OCI-LY1 (cell line): ENCODE measurements at regions not wholly inside any gene's neighbourhood (a gene's known extent, or its start where the extent isn't known, plus 50 kb on each side); places are given as distances from the start of the nearest gene placed in this dataset.

ENCODE experiments used
- H2AFZ ChIP-seq: fragments of 200-600 bp; sonication (generic), shearing (Covaris generic); 2 replicates; pipeline ENCODE4 v1.6.0; 2014; ENCODE audit warnings: antibody characterized with exemption, mild to moderate bottlenecking, low read length
- H3F3A ChIP-seq: fragments of 200-600 bp; sonication (generic), shearing (Covaris generic); 2 replicates; pipeline ENCODE4 v1.6.0; 2014; ENCODE audit warnings: mild to moderate bottlenecking, antibody characterized with exemption, low read length, moderate library complexity; ENCODE audit not compliant: insufficient read depth
- H3K27ac ChIP-seq: fragments of 200-600 bp; sonication (generic); 2 replicates; pipeline ENCODE4 v1.5.1; 2014; ENCODE audit warnings: low read length, mixed run types, mild to moderate bottlenecking, low read depth; ENCODE audit not compliant: poor library complexity, severe bottlenecking
- H3K27me3 ChIP-seq: fragments of 200-600 bp; sonication (generic); 2 replicates; pipeline ENCODE4 v1.6.0; 2014; ENCODE audit warnings: antibody characterized with exemption, mild to moderate bottlenecking, low read length, moderate library complexity; ENCODE audit not compliant: insufficient read depth
- H3K36me3 ChIP-seq: fragments of 200-600 bp; sonication (generic); 2 replicates; pipeline ENCODE4 v1.6.1; 2014; ENCODE audit warnings: mild to moderate bottlenecking, antibody characterized with exemption, low read length, moderate library complexity, mixed read lengths; ENCODE audit not compliant: insufficient read depth
- H3K4me1 ChIP-seq: fragments of 200-600 bp; sonication (generic); 2 replicates; pipeline ENCODE4 v1.5.1; 2014; ENCODE audit warnings: mild to moderate bottlenecking, low read length, moderate library complexity; ENCODE audit not compliant: insufficient read depth, severe bottlenecking
- H3K4me2 ChIP-seq: fragments of 200-600 bp; sonication (generic), shearing (Covaris generic); 2 replicates; pipeline ENCODE4 v1.6.1; 2014; ENCODE audit warnings: low read length
- H3K4me3 ChIP-seq: fragments of 200-600 bp; sonication (generic); 2 replicates; pipeline ENCODE4 v1.5.1; 2014; ENCODE audit warnings: low read length, low read depth, mild to moderate bottlenecking, mixed read lengths; ENCODE audit not compliant: poor library complexity, severe bottlenecking
- H3K79me2 ChIP-seq: fragments of 200-600 bp; shearing (Covaris generic); 2 replicates; pipeline ENCODE4 v1.6.1; 2016; ENCODE audit warnings: mixed run types, low read length, mixed read lengths; ENCODE audit not compliant: insufficient read depth
- H3K9ac ChIP-seq: fragments of 200-600 bp; sonication (generic), shearing (Covaris generic); 2 replicates; pipeline ENCODE4 v1.6.1; 2014; ENCODE audit warnings: mild to moderate bottlenecking, low read length, mixed read lengths
- H3K9me2 ChIP-seq: fragments of 200-600 bp; sonication (generic), shearing (Covaris generic); 2 replicates; pipeline ENCODE4 v1.6.1; 2014; ENCODE audit warnings: low read depth, mild to moderate bottlenecking, low read length, mixed read lengths
- H3K9me3 ChIP-seq: fragments of 200-600 bp; shearing (Covaris generic); 2 replicates; pipeline ENCODE4 v1.6.1; 2014; ENCODE audit warnings: low read length, mixed read lengths
- H4K20me1 ChIP-seq: fragments of 200-600 bp; sonication (generic), shearing (Covaris generic); 2 replicates; pipeline ENCODE4 v1.6.0; 2016; ENCODE audit warnings: mild to moderate bottlenecking, low read length; ENCODE audit not compliant: insufficient read depth
- EZH2 ChIP-seq: fragments of 200-600 bp; sonication (generic), shearing (Covaris generic); IDR thresholded peaks from 2 replicates; pipeline ENCODE4 v1.8.0; 2017; ENCODE audit warnings: borderline replicate concordance, mixed run types, mild to moderate bottlenecking, antibody characterized with exemption, low read length, moderate library complexity, mixed read lengths
- TF ChIP-seq, protein P1 (sequence below): fragments of 200-600 bp; sonication (generic), shearing (Covaris generic); IDR thresholded peaks from 2 replicates; pipeline ENCODE4 v1.5.1; 2017; ENCODE audit warnings: mild to moderate bottlenecking, antibody characterized with exemption, low read length, moderate library complexity, mixed read lengths

DNA sequence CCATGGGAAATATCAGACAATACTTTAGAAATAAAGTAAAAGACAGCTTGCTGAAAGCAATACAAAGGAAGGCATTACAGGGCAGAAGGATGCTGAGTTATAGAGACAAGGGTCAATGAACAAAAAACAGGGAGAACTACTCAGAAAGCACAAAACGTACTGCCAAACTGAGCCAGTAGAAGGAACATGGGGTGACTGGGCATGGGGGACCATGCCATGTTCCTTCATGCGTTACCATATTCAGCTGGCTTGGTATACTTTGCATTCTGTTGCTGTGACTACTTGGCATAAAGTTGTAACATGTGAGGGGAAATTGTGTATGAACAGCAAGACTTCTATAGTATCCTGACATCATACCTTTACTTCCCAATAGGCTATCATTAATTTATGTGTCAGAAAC lies 358.6 kb upstream of the LYPLAL1 start:
- Histone ChIP-seq H3K4me1 (no peaks in the 10 kb centered on the region), H3K9me3 (no peaks in the 10 kb centered on the region), H3K9ac (no peak overlapping the region), H3K4me3 (no peak overlapping the region), H4K20me1 (no peaks in the 10 kb centered on the region), H3K27me3 (no peaks in the 10 kb centered on the region), H3K36me3 (no peaks in the 10 kb centered on the region), H3K9me2 (no peaks in the 10 kb centered on the region), H2AFZ (no peak overlapping the region), H3K27ac (no peak overlapping the region), H3F3A (no peaks in the 10 kb centered on the region), H3K79me2 (no peaks in the 10 kb centered on the region), H3K4me2 (no peak overlapping the region)
- no peak for TF ChIP-seq EZH2
- TF ChIP-seq, protein P1, sequence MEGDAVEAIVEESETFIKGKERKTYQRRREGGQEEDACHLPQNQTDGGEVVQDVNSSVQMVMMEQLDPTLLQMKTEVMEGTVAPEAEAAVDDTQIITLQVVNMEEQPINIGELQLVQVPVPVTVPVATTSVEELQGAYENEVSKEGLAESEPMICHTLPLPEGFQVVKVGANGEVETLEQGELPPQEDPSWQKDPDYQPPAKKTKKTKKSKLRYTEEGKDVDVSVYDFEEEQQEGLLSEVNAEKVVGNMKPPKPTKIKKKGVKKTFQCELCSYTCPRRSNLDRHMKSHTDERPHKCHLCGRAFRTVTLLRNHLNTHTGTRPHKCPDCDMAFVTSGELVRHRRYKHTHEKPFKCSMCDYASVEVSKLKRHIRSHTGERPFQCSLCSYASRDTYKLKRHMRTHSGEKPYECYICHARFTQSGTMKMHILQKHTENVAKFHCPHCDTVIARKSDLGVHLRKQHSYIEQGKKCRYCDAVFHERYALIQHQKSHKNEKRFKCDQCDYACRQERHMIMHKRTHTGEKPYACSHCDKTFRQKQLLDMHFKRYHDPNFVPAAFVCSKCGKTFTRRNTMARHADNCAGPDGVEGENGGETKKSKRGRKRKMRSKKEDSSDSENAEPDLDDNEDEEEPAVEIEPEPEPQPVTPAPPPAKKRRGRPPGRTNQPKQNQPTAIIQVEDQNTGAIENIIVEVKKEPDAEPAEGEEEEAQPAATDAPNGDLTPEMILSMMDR = no peak

DNA sequence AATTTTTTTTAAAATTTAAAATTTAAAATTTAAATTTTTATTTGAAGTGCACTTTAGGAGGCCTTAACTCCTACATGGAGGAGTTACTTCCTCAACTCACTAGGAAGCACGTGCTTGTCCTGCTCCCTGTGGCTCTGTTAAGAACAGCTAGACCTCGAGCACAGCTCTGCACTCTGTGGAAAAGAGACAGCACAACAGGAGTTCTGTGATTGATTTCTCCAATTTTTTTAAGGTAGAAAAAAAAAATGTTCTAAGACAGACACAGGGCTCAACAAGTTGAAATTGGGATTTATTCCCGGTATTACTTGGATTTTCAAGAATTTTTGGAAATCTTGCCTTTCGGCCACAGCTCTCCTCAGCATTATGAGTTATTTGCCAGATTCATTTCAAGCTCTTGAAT lies 356.6 kb upstream of the LYPLAL1 start:
- H3K9me2 ChIP-seq = no peaks in the 10 kb centered on the region
- no peak overlapping the region for H2AFZ ChIP-seq
- no peak overlapping the region for H3K4me3 ChIP-seq
- no peak overlapping the region for H3K9ac ChIP-seq
- H3K4me1 ChIP-seq = no peaks in the 10 kb centered on the region
- TF ChIP-seq, protein P1 = no peak
- TF ChIP-seq EZH2 = no peak
- H3K27me3 ChIP-seq = no peaks in the 10 kb centered on the region
- H3K27ac ChIP-seq = no peak overlapping the region
- H3K36me3 ChIP-seq = no peaks in the 10 kb centered on the region
- H3K9me3 ChIP-seq = no peaks in the 10 kb centered on the region
- H3K79me2 ChIP-seq = no peaks in the 10 kb centered on the region
- no peaks in the 10 kb centered on the region for H4K20me1 ChIP-seq
- H3F3A ChIP-seq = no peaks in the 10 kb centered on the region
- no peak overlapping the region for H3K4me2 ChIP-seq

DNA sequence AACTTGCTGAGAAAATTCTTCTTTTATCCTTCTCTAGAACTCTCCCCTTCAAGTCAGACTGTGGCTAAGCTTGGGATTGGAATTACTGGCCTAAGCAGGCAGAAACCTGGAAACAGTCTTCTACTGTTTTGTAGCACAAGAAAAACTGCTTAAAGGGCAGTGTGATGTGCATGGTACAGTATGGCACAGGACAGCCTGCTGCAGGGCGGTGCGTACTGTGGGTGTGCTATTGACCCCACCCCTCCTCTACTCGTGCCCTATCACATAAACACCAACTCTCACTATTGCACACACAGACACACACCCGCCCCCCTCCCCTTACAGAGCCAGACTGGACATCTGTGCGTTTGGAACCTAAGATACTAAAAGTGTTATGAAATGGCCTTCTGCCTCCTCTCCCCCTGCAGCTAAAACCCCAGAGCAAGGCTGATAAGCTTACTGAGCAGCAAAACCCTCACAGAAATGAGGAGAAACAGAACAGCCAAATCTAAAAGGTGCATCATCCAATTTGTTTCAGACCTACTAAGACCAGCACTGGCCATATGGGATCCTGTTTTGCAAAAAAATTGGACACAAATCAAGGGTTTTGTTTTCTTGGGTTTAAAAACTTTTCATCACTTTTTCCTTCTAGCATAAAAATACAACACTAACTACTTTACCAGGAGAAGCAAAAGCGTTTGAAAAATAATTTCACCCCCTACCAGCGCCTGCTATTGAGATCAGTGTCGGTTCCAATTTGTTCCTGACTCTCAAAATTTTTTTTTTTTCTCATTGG lies 355.8 kb upstream of the LYPLAL1 start:
- H3K27ac ChIP-seq = no peak overlapping the region
- H3K27me3 ChIP-seq = no peaks in the 10 kb centered on the region
- no peaks in the 10 kb centered on the region for H4K20me1 ChIP-seq
- no peak overlapping the region for H3K4me2 ChIP-seq
- H3K9me2 ChIP-seq = no peaks in the 10 kb centered on the region
- no peak overlapping the region for H3K9ac ChIP-seq
- no peaks in the 10 kb centered on the region for H3K4me1 ChIP-seq
- H3F3A ChIP-seq = no peaks in the 10 kb centered on the region
- no peaks in the 10 kb centered on the region for H3K9me3 ChIP-seq
- H3K4me3 ChIP-seq = no peak overlapping the region
- no peaks in the 10 kb centered on the region for H3K79me2 ChIP-seq
- H3K36me3 ChIP-seq = no peaks in the 10 kb centered on the region
- H2AFZ ChIP-seq = no peak overlapping the region
- TF ChIP-seq, protein P1 = no peak
- no peak for TF ChIP-seq EZH2
